GM23338 (cell line): ENCODE measurements at regions not wholly inside any gene's neighbourhood (a gene's known extent, or its start where the extent isn't known, plus 50 kb on each side); places are given as distances from the start of the nearest gene placed in this dataset.

Source experiments
- CREB1 ChIP-seq: fragments of 250-450 bp; sonication (Bioruptor Pico); IDR thresholded peaks from 2 replicates; pipeline ENCODE4 v1.5.0; 2020; ENCODE audit warnings: low read depth, mild to moderate bottlenecking, moderate library complexity
- CTCF ChIP-seq, 2 experiments: fragments of 200-600 bp in 1 of 2; sonication (generic) in 1 of 2; conservative IDR thresholded peaks; 2 replicates each; pipeline versions ENCODE4 v1.5.1 to v1.6.1; 2016 to 2017; ENCODE audit warnings: antibody characterized with exemption in 2 of 2, low read depth in 2 of 2, mild to moderate bottlenecking in 2 of 2, moderate library complexity in 1 of 2
- ETS1 ChIP-seq: IDR thresholded peaks from 2 replicates; pipeline ENCODE4 v1.6.1; 2016; ENCODE audit warnings: antibody characterized with exemption
- EZH2 ChIP-seq: fragments of 200-600 bp; sonication (generic); IDR thresholded peaks from one replicate; pipeline ENCODE4 v1.8.0; 2017; ENCODE audit warnings: antibody characterized with exemption, mild to moderate bottlenecking, low read depth; ENCODE audit not compliant: unreplicated experiment
- EZH2phosphoT487 ChIP-seq: fragments of 200-600 bp; sonication (generic); IDR thresholded peaks from one replicate; pipeline ENCODE4 v1.8.1; 2018; ENCODE audit warnings: antibody characterized with exemption; ENCODE audit not compliant: unreplicated experiment
- JUNB ChIP-seq: IDR thresholded peaks from one replicate; pipeline ENCODE4 v1.6.1; 2016; ENCODE audit warnings: antibody characterized with exemption; ENCODE audit not compliant: unreplicated experiment
- NANOG ChIP-seq: IDR thresholded peaks from 2 replicates; pipeline ENCODE4 v1.6.1; 2016; ENCODE audit warnings: antibody characterized with exemption, borderline replicate concordance
- POLR2AphosphoS5 ChIP-seq: IDR thresholded peaks from 2 replicates; pipeline ENCODE4 v1.6.1; 2016; ENCODE audit warnings: antibody characterized with exemption, low read depth
- REST ChIP-seq: IDR thresholded peaks from one replicate; pipeline ENCODE4 v1.6.1; 2018; ENCODE audit warnings: antibody characterized with exemption; ENCODE audit not compliant: unreplicated experiment
- STAT1 ChIP-seq: IDR thresholded peaks from one replicate; pipeline ENCODE4 v1.6.1; 2016; ENCODE audit warnings: antibody characterized with exemption; ENCODE audit not compliant: unreplicated experiment
- ZNF114 ChIP-seq: fragments of 250-450 bp; sonication (Bioruptor Pico); IDR thresholded peaks from 2 replicates; pipeline ENCODE4 v1.5.0; 2020; ENCODE audit warnings: mild to moderate bottlenecking, moderate library complexity
- ZNF331 ChIP-seq: fragments of 250-450 bp; sonication (Bioruptor Pico); IDR thresholded peaks from 2 replicates; pipeline ENCODE4 v1.5.0; 2020; ENCODE audit warnings: low read depth, mild to moderate bottlenecking, moderate library complexity
- ZNF462 ChIP-seq: fragments of 250-450 bp; sonication (Bioruptor Pico); IDR thresholded peaks from 2 replicates; pipeline ENCODE4 v1.5.0; 2020; ENCODE audit warnings: mild to moderate bottlenecking, moderate library complexity

- TF ChIP-seq EZH2 (no peak), JUNB (no peak), CREB1 (CRISPR knock-in tag) (no peak), POLR2AphosphoS5 (no peak), CTCF (conservative IDR thresholded peaks at IDR 0.05; ENCODE audit: low read depth in 2 of 2) (no peak), EZH2phosphoT487 (no peak), ZNF462 (no peak), REST (no peak), ETS1 (no peak), ZNF331 (CRISPR knock-in tag) (no peak), STAT1 (no peak), ZNF114 (no peak), NANOG (no peak)
Observed at GRCh38 chr3:81336470-81336869, 425.0 kb downstream of the GBE1 start.
